Suppressor macrophage treated with lipopolysaccharide for 4 hours (primary cell): ENCODE measurements at regions not wholly inside any gene's neighbourhood (a gene's known extent, or its start where the extent isn't known, plus 50 kb on each side); places are given as distances from the start of the nearest gene placed in this dataset.
"Not testable (repeated sequence)": the region's sequence is repeated elsewhere in the genome, so short reads cannot be mapped to it uniquely, and the experiment has no call there.

Experiments used
- DNase-seq: peaks from one replicate; pipeline ENCODE4 v3.0.0-alpha.2; 2020

GRCh38 chr2:195270466-195271039, 386.5 kb upstream of the SLC39A10 start:
- DNase-seq = no peak

- DNase-seq = no peak
Measured at GRCh38 chr2:195269220-195269619, 387.8 kb upstream of the SLC39A10 start.

DNA sequence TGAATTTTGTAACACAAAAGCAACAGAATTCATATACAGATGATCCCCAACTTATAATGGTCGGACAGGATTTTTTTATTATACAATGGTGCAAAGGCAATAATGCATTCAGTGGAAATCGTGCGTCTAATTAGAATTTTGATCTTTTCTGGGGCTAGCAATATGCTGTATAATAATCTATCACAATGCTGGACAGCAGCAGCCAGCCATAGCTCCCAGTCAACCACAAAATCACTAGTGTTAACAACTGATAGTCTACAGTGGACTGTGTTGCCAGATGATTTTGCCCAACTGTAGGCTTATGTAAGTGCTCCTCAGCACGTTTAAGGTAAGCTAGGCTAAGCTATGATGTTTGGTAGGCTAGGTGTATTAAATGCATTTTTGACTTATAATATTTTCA, 399.0 kb upstream of the SLC39A10 start:
- DNase-seq = no peak

DNA sequence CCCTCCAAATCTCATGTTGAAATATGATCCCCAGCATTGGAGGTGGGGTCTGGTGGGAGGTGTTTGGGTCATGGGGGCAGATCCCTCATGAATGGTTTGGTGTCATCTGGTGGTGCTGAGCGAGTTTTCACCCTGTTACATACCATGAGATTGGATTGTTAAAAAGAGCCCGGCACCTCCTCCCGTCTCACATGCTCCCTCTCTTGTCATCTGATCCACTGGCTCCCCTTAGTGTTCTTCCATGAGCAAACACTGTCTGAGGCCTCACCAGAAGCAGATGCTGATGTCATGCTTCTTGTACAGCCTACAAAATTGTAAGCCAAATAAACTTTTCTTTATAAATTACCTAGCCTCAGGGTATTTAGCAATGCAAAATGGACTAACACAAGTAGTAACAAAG, 405.0 kb upstream of the SLC39A10 start:
- no peak for DNase-seq

GRCh38 chr2:195251214-195251613, 405.8 kb upstream of the SLC39A10 start:
- no peak for DNase-seq

DNA sequence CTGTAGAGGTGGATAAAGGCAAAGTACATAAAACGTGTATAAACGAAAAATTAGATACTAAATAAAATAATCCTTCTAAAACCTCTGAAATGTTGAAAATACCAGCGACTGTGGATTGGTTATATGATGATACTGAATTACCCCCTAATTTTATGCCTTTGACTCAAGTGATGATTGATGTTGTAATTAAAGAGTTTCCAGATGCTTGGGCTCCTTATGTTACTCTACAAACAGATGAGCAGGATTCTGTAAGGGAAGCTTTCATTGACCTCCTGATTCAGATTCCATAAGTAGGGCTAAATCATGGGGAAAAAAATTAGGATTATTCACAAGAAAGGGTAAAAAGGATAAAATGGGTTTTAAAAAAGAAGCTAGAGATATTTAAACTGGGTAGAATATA, 418.2 kb upstream of the SLC39A10 start:
- no peak for DNase-seq

GRCh38 chr2:195238379-195238778, 418.6 kb upstream of the SLC39A10 start:
- no peak for DNase-seq

GRCh38 chr2:195228547-195228946, 428.5 kb upstream of the SLC39A10 start:
- DNase-seq = not testable (repeated sequence)

GRCh38 chr2:195214072-195214471, 443.0 kb upstream of the SLC39A10 start:
- no peak for DNase-seq

DNA sequence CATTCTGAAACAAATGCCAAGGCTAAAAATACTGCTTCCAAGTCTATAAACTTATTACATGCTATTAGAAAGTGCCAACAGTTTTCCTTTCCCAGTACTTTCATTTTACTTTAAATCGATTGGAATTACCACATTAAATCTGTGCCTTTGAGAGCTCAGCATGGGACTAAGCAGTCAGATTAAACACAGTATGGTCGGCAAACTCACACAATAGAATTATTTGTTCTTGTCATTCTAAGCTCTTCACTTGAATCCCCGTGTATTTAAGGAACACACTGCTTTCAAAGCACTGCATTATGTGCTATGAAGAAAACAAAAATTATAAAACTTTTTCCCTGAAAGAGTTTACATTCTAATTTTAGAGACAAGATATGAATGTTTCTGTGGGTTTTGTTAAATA, 444.4 kb upstream of the SLC39A10 start:
- no peak for DNase-seq

- DNase-seq = no peak
Measured at GRCh38 chr2:195202163-195202845, 454.7 kb upstream of the SLC39A10 start.

GRCh38 chr2:195199864-195200263, 457.2 kb upstream of the SLC39A10 start:
- DNase-seq = no peak

DNA sequence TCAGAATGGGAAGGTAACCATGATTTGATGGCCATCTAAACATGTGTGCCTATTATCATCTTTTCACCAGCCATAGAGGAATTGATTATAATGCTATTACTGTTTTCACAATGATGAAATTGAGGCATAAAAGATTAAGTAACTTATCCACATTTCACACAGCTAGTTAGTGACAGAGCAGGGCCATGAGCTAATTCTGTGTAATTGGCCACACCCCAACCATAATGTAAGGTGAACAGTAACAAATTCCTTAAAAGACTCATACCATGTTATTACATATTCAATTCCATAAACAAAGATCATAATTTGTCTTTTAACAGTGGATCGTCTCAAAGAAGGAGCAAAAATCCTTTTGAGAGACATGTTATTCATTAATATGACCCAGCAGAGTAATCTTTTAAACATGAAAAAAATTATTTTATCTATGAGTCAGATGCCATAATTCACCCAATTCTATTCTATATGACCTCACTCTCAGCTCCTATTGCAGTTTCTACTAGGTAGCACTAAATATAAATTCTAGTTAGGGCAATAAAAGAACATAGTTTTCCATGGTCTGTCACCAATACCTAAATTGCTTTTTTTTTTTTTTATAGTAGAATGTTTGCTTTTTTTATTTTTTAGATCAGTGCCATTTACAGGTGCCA, 475.8 kb upstream of the SLC39A10 start:
- no peak for DNase-seq

GRCh38 chr2:195168369-195168768, 488.7 kb upstream of the SLC39A10 start:
- no peak for DNase-seq

GRCh38 chr2:195164930-195165329, 492.1 kb upstream of the SLC39A10 start:
- DNase-seq = no peak

- no peak for DNase-seq
Measured at GRCh38 chr2:195162918-195163317, 494.1 kb upstream of the SLC39A10 start.

DNA sequence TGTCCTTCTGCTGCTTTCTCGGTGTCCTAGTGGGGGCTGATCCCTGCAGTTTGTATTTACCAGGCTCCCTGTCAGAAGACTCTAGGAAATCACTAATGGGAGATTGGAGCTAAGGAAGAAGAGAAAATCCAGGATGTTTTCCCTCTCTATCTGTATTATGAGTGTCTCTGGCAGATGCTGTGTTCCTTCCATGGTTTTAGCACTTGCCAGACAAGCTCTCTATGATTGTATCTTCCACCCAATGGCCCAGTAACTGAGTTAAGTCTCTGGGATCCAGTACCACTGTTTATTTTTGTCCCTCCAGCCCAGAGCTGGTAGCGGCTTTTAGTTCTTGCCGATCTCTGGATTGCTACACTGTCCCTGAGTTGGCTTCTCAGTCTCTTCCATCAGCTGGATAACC, 494.8 kb upstream of the SLC39A10 start:
- DNase-seq = no peak

- DNase-seq = no peak
Measured at GRCh38 chr2:195160963-195161362, 496.1 kb upstream of the SLC39A10 start.

DNA sequence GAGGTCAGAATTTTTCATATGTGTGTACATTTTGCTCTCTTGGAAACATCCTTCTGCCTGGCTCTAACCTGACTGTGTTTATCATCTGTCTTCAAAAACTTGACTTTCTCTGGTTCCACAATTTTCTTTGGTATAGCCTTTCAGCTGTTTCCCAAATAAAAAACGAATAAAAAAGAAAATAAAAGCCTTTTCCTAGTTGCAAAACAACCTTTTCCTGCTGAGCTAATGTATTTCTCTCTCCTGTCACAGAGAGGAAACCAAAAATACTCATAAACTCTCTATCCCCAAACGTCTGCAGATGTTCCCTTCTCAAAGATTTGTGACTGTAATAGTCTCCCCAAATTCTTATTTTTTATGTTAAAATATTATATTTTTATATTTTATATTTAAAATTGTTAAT, 505.3 kb upstream of the SLC39A10 start:
- no peak for DNase-seq

GRCh38 chr2:195150819-195151218, 506.2 kb upstream of the SLC39A10 start:
- no peak for DNase-seq

GRCh38 chr2:195148004-195148403, 509.0 kb upstream of the SLC39A10 start:
- DNase-seq = no peak

GRCh38 chr2:195146761-195147541, 510.1 kb upstream of the SLC39A10 start:
- DNase-seq = no peak

DNA sequence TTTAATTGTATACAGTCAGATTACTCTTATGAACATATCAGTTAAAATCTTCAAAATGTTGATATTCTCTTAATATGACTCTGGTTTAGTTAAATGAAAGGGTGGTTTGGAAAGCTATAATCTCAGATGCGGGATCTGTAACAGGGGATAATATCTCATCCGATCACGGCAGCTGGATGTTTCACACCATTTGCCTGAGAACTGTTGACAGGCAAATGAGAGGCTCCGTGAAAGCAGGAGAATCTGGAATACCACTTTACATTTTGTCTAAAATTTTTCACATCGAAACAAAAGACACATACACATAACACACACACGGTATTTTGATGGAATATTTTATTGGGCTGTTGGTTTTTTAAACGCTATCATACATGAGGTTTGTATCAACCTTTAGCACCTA, 518.6 kb upstream of the SLC39A10 start:
- no peak for DNase-seq

DNA sequence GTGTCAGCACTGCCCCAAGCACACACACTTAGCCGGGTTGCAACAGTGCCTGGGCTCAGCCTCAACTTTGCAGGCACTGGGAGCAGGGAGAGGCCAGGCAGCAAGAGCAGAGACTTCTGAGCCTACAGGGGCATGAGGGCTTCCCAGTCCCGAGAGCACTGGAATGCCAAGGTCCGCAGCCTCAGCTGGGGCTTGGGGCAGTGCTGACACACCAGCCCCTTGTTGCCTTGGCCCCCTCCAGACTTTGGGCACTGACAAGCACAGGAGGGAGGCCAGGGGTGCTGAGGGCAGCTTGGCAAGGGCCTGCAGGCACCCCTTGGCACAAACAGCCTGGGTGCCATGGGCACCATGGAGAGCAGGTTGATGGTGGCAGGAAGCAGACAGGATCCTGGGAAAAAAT, 531.1 kb upstream of the SLC39A10 start:
- DNase-seq = not testable (repeated sequence)
